RWPE2 (cell line): ENCODE measurements at regions not wholly inside any gene's neighbourhood (a gene's known extent, or its start where the extent isn't known, plus 50 kb on each side); places are given as distances from the start of the nearest gene placed in this dataset.

Source experiments
- ATAC-seq: fragments of 200-7000 bp; cut with Tn5 transposase; 3 replicates; pipeline ENCODE4 v1.9.1; 2021; ENCODE audit warnings: low read depth
- DNase-seq: peaks from one replicate; pipeline ENCODE4 v3.0.0-alpha.2; 2020; ENCODE audit warnings: low spot score
- H3K27ac ChIP-seq: fragments of 450-650 bp; 2 replicates; pipeline ENCODE4 v1.5.1; 2017; ENCODE audit warnings: mild to moderate bottlenecking; ENCODE audit not compliant: poor library complexity, severe bottlenecking
- H3K27me3 ChIP-seq: fragments of 250-450 bp; sonication (Bioruptor Pico); 2 replicates; pipeline ENCODE4 v1.5.1; 2021; ENCODE audit warnings: mild to moderate bottlenecking, moderate library complexity; ENCODE audit not compliant: insufficient read depth, poor library complexity, severe bottlenecking
- H3K36me3 ChIP-seq: fragments of 250-450 bp; sonication (Bioruptor Pico); 2 replicates; pipeline ENCODE4 v1.5.1; 2020; ENCODE audit warnings: low read depth, mild to moderate bottlenecking, moderate library complexity
- H3K4me1 ChIP-seq: fragments of 250-450 bp; sonication (Bioruptor Pico); 2 replicates; pipeline ENCODE4 v1.5.1; 2021; ENCODE audit warnings: mild to moderate bottlenecking, moderate library complexity; ENCODE audit not compliant: insufficient read depth, poor library complexity, severe bottlenecking
- H3K4me3 ChIP-seq: fragments of 250-450 bp; sonication (Bioruptor Pico); 2 replicates; pipeline ENCODE4 v1.5.1; 2021; ENCODE audit warnings: mild to moderate bottlenecking, moderate library complexity; ENCODE audit not compliant: severe bottlenecking
- H3K9me3 ChIP-seq: fragments of 250-450 bp; sonication (Bioruptor Pico); 2 replicates; pipeline ENCODE4 v1.5.1; 2021; ENCODE audit warnings: mild to moderate bottlenecking, moderate library complexity; ENCODE audit not compliant: severe bottlenecking
- CTCF ChIP-seq: fragments of 450-650 bp; IDR thresholded peaks from one replicate; pipeline ENCODE4 v1.5.1; 2017; ENCODE audit warnings: mild to moderate bottlenecking, moderate library complexity; ENCODE audit not compliant: poor library complexity, severe bottlenecking

GRCh38 chr2:66724241-66724640 lies 289.3 kb downstream of the MEIS1 start:
- Histone ChIP-seq H3K4me1 (no peaks in the 10 kb centered on the region), H3K27ac (no peak overlapping the region), H3K27me3 (no peaks in the 10 kb centered on the region), H3K4me3 (no peak overlapping the region), H3K9me3 (no peaks in the 10 kb centered on the region), H3K36me3 (no peaks in the 10 kb centered on the region)
- DNase-seq (no peak), ATAC-seq (no peak)
- no peak for TF ChIP-seq CTCF

- no peak for TF ChIP-seq CTCF
- Histone ChIP-seq H3K27me3 (no peaks in the 10 kb centered on the region), H3K9me3 (no peaks in the 10 kb centered on the region), H3K4me3 (no peak overlapping the region), H3K27ac (no peak overlapping the region), H3K36me3 (no peaks in the 10 kb centered on the region), H3K4me1 (no peaks in the 10 kb centered on the region)
- ATAC-seq (no peak), DNase-seq (no peak)
These were observed 294.7 kb downstream of the MEIS1 start for GRCh38 chr2:66729416-66730330.

- no peak overlapping the region for H3K4me3 ChIP-seq
- H3K27ac ChIP-seq: no peak overlapping the region
- no peaks in the 10 kb centered on the region for H3K4me1 ChIP-seq
- TF ChIP-seq CTCF: no peak
- no peak for DNase-seq
- peaks cover 2% of the 10 kb centered on the region for H3K9me3 ChIP-seq
- no peaks in the 10 kb centered on the region for H3K27me3 ChIP-seq
- H3K36me3 ChIP-seq: no peaks in the 10 kb centered on the region
- ATAC-seq: no peak
These were observed 295.5 kb downstream of the MEIS1 start for GRCh38 chr2:66730441-66730840.

- no peaks in the 10 kb centered on the region for H3K4me1 ChIP-seq
- no peak overlapping the region for H3K27ac ChIP-seq
- no peaks in the 10 kb centered on the region for H3K27me3 ChIP-seq
- TF ChIP-seq CTCF: no peak
- no peak for ATAC-seq
- H3K4me3 ChIP-seq: no peak overlapping the region
- no peaks in the 10 kb centered on the region for H3K36me3 ChIP-seq
- peaks cover 3% of the 10 kb centered on the region for H3K9me3 ChIP-seq
- no peak for DNase-seq
These were observed 298.6 kb downstream of the MEIS1 start for GRCh38 chr2:66733364-66733999.

GRCh38 chr2:66748939-66749338 lies 314.0 kb downstream of the MEIS1 start:
- Histone ChIP-seq H3K4me1 (no peaks in the 10 kb centered on the region), H3K4me3 (no peak overlapping the region), H3K27me3 (no peaks in the 10 kb centered on the region), H3K36me3 (no peaks in the 10 kb centered on the region), H3K27ac (no peak overlapping the region), H3K9me3 (no peaks in the 10 kb centered on the region)
- DNase-seq: no peak
- no peak for ATAC-seq
- TF ChIP-seq CTCF: no peak
